IPS DF 6.9 (cell line): ENCODE measurements at regions not wholly inside any gene's neighbourhood (a gene's known extent, or its start where the extent isn't known, plus 50 kb on each side); places are given as distances from the start of the nearest gene placed in this dataset.

Source experiments
- DNase-seq: peaks from one replicate; pipeline ENCODE4 v3.0.0-alpha.2; 2013; ENCODE audit warnings: low read depth, low spot score
- H3K27ac ChIP-seq: one replicate; pipeline ENCODE4 v1.5.1; 2013; ENCODE audit warnings: low read length, control low read depth
- H3K27me3 ChIP-seq: 2 replicates; pipeline ENCODE4 v1.6.1; 2013; ENCODE audit warnings: mild to moderate bottlenecking, low read length; ENCODE audit not compliant: control insufficient read depth, insufficient read depth
- H3K36me3 ChIP-seq: 2 replicates; pipeline ENCODE4 v1.6.1; 2013; ENCODE audit warnings: low read length; ENCODE audit not compliant: control insufficient read depth, insufficient read depth
- H3K4me1 ChIP-seq: 2 replicates; pipeline ENCODE4 v1.6.1; 2013; ENCODE audit warnings: low read length; ENCODE audit not compliant: control insufficient read depth, insufficient read depth
- H3K4me3 ChIP-seq: 2 replicates; pipeline ENCODE4 v1.5.1; 2013; ENCODE audit warnings: mild to moderate bottlenecking, low read length
- H3K9me3 ChIP-seq: 2 replicates; pipeline ENCODE4 v1.6.1; 2013; ENCODE audit warnings: low read length, inconsistent platforms; ENCODE audit not compliant: control insufficient read depth, insufficient read depth
- WGBS: extraction: QIAGEN DNeasy Blood & Tissue Kit; methylation state at CpG from one replicate; pipeline ENCODE4 v1.1.7; 2013; ENCODE audit warnings: mixed read lengths, missing lambda C conversion rate; ENCODE audit not compliant: insufficient read length, insufficient coverage; 5-methylcytosine and 5-hydroxymethylcytosine counted together

DNA sequence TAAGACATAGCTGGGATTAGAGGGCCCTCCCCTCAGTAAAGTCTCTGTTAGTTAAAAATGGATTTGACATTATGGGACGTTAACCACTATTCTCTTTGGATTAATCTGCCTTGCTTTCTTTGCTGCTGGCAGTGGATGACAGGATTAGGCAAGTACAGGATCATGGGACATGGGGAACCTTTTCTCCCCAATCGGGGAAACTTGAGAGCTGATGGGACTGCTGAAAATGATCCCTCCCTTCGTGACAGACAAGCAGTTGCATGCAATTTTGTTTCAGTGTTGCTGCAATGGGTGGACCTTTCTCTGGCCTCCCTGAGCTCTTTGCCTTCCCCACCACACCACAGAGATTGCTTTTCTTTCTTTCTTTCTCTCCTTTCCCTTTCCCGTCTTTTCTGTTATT lies 120.2 kb upstream of the BANK1 start:
- no CpG with 5 or more reads among the region's 4 CpGs for WGBS
- Histone ChIP-seq H3K27ac (no peak overlapping the region), H3K4me3 (no peak overlapping the region), H3K4me1 (no peaks in the 10 kb centered on the region), H3K9me3 (no peaks in the 10 kb centered on the region), H3K27me3 (no peaks in the 10 kb centered on the region), H3K36me3 (no peaks in the 10 kb centered on the region)
- no peak for DNase-seq

DNA sequence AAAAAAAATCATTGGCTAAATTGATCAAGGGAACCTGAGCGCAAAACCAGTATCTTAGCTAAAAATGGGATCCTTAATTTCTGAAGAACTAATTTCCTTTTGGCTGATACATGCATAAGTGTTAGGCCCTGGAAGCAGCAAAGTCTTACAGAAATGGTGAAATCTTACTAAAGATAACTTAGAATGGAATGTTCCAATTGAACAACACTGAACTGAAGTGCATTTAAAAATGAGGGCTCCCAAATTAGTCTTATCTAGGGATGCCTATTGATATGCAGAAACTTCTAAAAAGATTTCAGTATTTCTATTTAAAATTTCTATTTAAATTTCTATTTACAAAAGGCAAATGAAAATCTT lies 120.7 kb upstream of the BANK1 start:
- H3K27ac ChIP-seq = no peak overlapping the region
- no peak for DNase-seq
- H3K36me3 ChIP-seq = no peaks in the 10 kb centered on the region
- no CpG with 5 or more reads among the region's 1 CpG for WGBS
- H3K4me3 ChIP-seq = no peak overlapping the region
- H3K27me3 ChIP-seq = no peaks in the 10 kb centered on the region
- no peaks in the 10 kb centered on the region for H3K9me3 ChIP-seq
- H3K4me1 ChIP-seq = no peaks in the 10 kb centered on the region

DNA sequence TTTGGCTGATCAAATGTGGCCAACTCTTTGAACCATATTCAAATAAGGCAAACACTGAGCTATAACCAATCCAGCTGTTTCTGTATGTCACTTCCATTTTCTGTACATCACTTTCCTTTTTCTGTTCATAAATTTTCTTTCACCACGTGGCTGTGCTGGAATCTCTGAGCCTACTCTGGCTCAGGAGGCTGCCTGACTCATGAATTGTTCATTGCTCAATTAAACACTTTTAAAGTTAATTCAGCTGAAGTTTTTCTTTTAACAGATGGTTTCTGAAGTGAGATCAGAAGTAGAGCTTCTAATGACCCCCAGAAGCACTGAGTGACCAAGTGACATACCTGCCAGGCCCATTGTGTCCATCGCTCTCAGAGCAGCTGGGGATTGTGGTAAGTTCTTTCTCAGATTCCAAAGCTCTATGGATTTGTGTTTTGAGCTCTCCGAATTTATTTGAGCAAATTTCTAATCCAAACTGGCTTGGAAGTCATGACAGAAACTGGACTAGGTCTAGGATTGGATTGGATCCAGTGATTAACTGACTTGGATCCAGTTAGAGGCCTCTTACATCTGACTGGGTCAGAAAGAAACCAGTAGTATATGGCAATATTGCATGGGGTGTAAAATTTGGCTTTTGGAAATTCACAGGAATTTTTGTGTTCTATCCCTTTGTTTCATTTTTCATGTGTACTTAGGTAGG lies 121.2 kb upstream of the BANK1 start:
- no peak overlapping the region for H3K4me3 ChIP-seq
- H3K27me3 ChIP-seq = no peaks in the 10 kb centered on the region
- no peak overlapping the region for H3K27ac ChIP-seq
- no peaks in the 10 kb centered on the region for H3K36me3 ChIP-seq
- whole genome bisulfite sequencing = no CpG with 5 or more reads among the region's 3 CpGs
- H3K4me1 ChIP-seq = no peaks in the 10 kb centered on the region
- DNase-seq = no peak
- H3K9me3 ChIP-seq = no peaks in the 10 kb centered on the region

DNA sequence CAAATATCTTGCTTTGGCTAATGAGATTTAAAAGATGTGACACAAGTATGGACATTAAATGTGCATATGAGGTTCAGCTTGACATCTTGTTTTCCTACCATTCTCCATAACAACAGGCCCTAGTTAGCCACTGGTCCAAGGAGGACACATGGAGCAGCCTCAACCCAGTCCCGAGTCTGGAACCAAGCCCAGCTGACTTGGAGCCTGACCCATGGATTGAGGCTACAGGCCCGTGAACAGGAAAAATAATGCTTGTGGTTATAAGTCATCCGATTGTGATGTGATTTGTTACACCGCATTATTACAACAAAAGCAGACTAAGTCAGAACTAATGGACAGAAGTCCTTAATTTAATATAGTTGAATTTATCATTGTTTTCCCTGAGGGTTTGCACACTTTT lies 123.2 kb upstream of the BANK1 start:
- Histone ChIP-seq H3K9me3 (no peaks in the 10 kb centered on the region), H3K4me1 (no peaks in the 10 kb centered on the region), H3K27me3 (no peaks in the 10 kb centered on the region; the same call in 1 of the 2 replicates), H3K27ac (no peak overlapping the region), H3K4me3 (no peak overlapping the region), H3K36me3 (no peaks in the 10 kb centered on the region)
- no peak for DNase-seq
- WGBS = no CpG with 5 or more reads among the region's 4 CpGs

DNA sequence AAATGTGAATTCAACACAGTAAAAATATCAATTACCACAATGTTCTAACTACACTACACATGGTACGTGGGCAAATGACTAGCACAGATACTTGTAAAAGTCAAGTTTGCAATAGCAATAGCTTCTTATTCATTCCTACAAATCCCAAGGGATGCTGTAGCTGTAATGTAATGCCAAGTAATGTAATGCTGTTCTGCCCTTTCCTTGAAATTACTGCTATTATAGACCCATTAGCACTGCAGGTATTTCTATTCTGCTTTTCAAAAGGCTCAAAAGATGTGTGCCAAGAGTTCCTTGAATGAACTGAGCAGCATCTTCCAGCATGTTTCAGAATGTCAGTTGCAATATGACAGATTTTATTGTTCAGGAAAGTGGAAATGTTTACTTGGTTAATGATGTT lies 129.9 kb upstream of the BANK1 start:
- H3K27me3 ChIP-seq = no peaks in the 10 kb centered on the region; the same call in 1 of the 2 replicates
- no CpG with 5 or more reads among the region's 1 CpG for WGBS
- H3K27ac ChIP-seq = no peak overlapping the region

DNA sequence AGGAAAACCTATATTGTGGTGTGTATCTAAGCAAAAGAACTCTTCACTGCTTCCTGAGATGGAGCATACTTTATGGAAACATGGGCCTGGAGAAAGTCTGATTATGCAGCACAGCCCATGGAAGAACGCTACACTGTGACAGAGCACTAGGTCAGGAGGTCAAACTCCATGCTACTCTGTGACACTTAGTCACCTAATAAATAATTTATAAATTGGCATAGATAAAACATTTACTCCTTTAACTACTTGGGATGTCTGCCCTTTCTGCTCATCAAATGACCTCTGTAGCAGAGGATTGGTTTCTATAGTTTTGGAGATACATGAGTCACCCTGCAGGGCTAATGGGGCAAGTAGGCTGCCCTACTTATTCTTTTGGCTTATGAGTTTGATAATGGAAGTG lies 134.7 kb upstream of the BANK1 start:
- H3K27ac ChIP-seq = no peak overlapping the region
- no CpG with 5 or more reads among the region's 1 CpG for WGBS
- H3K9me3 ChIP-seq = no peaks in the 10 kb centered on the region

More for the DNA sequence above, 129.9 kb upstream of the BANK1 start:
- no peak overlapping the region for H3K4me3 ChIP-seq
- no peak for DNase-seq
- H3K36me3 ChIP-seq = no peaks in the 10 kb centered on the region
- H3K9me3 ChIP-seq = no peaks in the 10 kb centered on the region
- H3K4me1 ChIP-seq = no peaks in the 10 kb centered on the region

DNA sequence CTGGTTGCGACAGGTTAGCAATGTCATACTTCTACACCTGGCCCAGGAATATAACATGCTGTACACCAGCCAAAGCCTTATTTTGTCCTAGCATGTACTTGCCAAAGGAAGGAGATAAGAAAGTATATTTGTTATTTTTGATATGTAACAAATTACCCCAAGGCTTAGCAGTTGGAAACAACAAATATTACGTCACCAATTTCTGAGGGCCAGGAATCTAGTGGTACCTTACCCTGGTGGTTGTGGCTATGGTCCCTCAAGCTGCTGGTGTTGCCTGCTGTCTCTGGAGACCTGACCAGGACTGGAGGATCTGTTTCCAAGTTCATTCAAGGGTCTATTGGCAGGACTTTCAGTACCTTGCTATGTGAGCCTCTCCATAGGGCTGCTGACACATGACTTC lies 135.5 kb upstream of the BANK1 start:
- H3K4me1 ChIP-seq = no peaks in the 10 kb centered on the region
- DNase-seq = no peak
- H3K4me3 ChIP-seq = no peak overlapping the region
- no peak overlapping the region for H3K27ac ChIP-seq
- H3K36me3 ChIP-seq = no peaks in the 10 kb centered on the region
- WGBS = no CpG with 5 or more reads among the region's 2 CpGs
- no peaks in the 10 kb centered on the region for H3K9me3 ChIP-seq
- H3K27me3 ChIP-seq = no peaks in the 10 kb centered on the region

More for the DNA sequence above, 134.7 kb upstream of the BANK1 start:
- Histone ChIP-seq H3K4me1 (no peaks in the 10 kb centered on the region), H3K4me3 (no peak overlapping the region), H3K36me3 (no peaks in the 10 kb centered on the region), H3K27me3 (no peaks in the 10 kb centered on the region)
- DNase-seq = no peak

DNA sequence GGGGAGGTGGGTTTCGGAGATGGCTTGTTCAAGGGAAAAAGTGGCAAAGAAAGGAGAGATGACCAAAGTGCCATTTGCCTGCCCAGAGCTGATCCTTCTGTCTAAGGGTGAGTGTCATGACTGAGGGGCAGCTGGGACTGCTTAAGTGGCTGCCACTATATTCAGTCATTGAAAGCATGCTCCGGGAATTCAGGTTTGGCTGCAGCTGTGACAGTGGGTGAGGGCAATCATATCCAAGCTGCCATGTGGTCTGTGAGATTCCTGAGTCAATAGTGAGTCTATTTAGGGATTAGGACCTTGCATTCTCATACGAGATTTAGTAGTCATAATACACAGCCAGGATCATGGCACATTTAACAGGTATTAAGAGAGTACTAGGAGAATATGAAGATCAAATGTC lies 138.8 kb upstream of the BANK1 start:
- no peaks in the 10 kb centered on the region for H3K9me3 ChIP-seq
- H3K4me1 ChIP-seq = no peaks in the 10 kb centered on the region
- no CpG with 5 or more reads among the region's 3 CpGs for WGBS
- no peak overlapping the region for H3K4me3 ChIP-seq
- no peaks in the 10 kb centered on the region for H3K36me3 ChIP-seq
- no peak overlapping the region for H3K27ac ChIP-seq
- no peak for DNase-seq
- no peaks in the 10 kb centered on the region for H3K27me3 ChIP-seq

DNA sequence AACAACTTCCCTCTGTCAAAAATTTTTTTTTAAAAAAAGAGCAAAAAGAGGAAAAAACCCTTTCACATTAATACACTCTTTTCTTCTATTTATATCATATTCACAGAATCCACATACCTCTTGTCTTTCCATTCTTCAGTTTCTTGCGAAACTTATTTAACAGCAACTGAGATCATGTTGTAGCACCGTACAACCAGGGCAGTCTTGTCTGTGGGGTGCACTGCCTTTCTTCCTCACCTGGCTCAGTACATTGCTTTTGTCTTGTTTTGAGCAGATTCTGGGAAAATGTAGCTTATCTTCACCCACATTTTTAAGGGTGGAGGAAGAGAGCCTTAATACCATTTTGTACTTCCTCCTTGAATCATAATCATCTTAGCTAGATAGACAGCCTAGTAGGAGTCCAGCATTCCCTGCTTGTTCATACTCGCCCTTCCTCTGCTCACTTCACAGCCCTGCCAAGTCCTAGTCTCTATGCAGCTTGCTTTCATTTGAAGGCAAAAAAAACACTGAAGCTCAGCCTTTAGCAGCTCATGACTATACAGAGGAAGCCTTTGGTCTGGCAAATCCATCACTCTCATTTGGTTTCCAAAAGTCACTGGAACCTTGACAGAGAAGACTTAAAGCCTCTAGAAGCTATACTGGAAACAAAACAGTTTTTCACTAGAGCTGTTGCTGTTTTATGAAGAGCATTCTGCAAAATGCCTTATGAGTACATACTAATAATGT lies 140.6 kb upstream of the BANK1 start:
- H3K36me3 ChIP-seq = no peaks in the 10 kb centered on the region
- H3K27me3 ChIP-seq = no peaks in the 10 kb centered on the region
- no peak overlapping the region for H3K27ac ChIP-seq
- H3K4me3 ChIP-seq = no peak overlapping the region
- no peak for DNase-seq
- H3K9me3 ChIP-seq = no peaks in the 10 kb centered on the region
- 100% methylated on average over 1 of the region's 3 CpGs for WGBS
- H3K4me1 ChIP-seq = no peaks in the 10 kb centered on the region

DNA sequence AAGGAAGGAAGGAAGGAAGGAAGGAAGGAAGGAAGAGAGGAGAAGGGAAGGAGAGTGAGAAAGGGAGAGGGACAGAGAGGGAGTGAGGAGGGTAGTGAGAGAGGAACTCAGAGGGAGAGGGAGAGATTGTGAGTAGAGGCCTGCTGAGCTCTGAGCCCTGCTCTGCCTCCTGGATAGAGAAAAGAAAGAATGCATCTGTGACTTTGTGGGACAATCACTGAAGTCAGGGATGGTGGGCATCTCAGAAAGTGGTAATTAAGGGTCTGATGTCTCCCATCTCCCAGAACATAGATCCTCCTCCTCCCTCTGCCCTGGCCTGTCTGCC lies 142.9 kb upstream of the BANK1 start:
- Histone ChIP-seq H3K4me3 (no peak overlapping the region), H3K36me3 (no peaks in the 10 kb centered on the region), H3K4me1 (no peaks in the 10 kb centered on the region), H3K27me3 (no peaks in the 10 kb centered on the region), H3K9me3 (no peaks in the 10 kb centered on the region), H3K27ac (no peak overlapping the region)
- no peak for DNase-seq

DNA sequence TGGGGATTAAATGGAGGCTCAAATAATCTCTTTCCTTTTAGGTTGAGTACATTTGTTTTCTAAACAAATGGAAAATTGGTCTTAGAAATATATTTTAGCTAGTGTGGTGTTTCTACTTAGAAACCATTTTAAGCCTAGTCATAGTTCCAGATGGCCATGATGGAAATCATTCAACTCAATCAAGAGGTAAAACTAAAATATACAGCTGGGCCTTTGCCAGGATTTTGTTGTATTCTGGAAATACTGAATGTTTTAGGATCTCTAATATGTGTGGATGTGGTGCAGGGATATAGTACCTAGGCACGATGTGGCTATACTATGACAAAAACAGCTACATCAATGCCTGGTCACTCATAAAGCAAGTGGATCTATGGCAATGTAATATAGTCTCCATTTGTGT lies 146.0 kb upstream of the BANK1 start:
- Histone ChIP-seq H3K4me1 (no peaks in the 10 kb centered on the region), H3K9me3 (no peaks in the 10 kb centered on the region), H3K4me3 (no peak overlapping the region), H3K36me3 (no peaks in the 10 kb centered on the region), H3K27me3 (no peaks in the 10 kb centered on the region), H3K27ac (no peak overlapping the region)
- DNase-seq = no peak
- WGBS = no CpG with 5 or more reads among the region's 1 CpG
